Liver (tissue), 8 donors: ENCODE measurements at regions not wholly inside any gene's neighbourhood (a gene's known extent, or its start where the extent isn't known, plus 50 kb on each side); places are given as distances from the start of the nearest gene placed in this dataset.

Source experiments
- DNase-seq: peaks from one replicate; pipeline ENCODE4 v3.0.0-alpha.2; 2017; ENCODE audit warnings: low spot score
- H3K27ac ChIP-seq, 2 donors: one replicate each; pipeline ENCODE4 v1.7.0; 2013; ENCODE audit warnings: inconsistent platforms in 2 of 2, low read length in 2 of 2, control low read depth in 1 of 2, low read depth in 1 of 2, mild to moderate bottlenecking in 1 of 2
- H3K27me3 ChIP-seq, 4 donors: one replicate each; pipeline versions ENCODE4 v1.6.1 to v1.7.0; 2013; ENCODE audit warnings: low read length in 3 of 4, inconsistent platforms in 1 of 4, mild to moderate bottlenecking in 1 of 4, moderate library complexity in 1 of 4; ENCODE audit not compliant: control insufficient read depth in 4 of 4, insufficient read depth in 4 of 4
- H3K36me3 ChIP-seq, 4 donors: one replicate each; pipeline versions ENCODE4 v1.6.1 to v1.7.0; 2013; ENCODE audit warnings: low read length in 3 of 4, mild to moderate bottlenecking in 3 of 4, low read depth in 1 of 4, moderate library complexity in 1 of 4; ENCODE audit not compliant: control insufficient read depth in 4 of 4, insufficient read depth in 3 of 4
- H3K4me1 ChIP-seq, 4 donors: one replicate each; pipeline versions ENCODE4 v1.6.1 to v1.7.0; 2013; ENCODE audit warnings: low read length in 3 of 4, mild to moderate bottlenecking in 3 of 4, moderate library complexity in 1 of 4; ENCODE audit not compliant: control insufficient read depth in 4 of 4, insufficient read depth in 4 of 4
- H3K4me3 ChIP-seq, 3 donors: one replicate each; pipeline versions ENCODE4 v1.6.1 to v1.7.0; 2013; ENCODE audit warnings: low read length in 3 of 3, control low read depth in 1 of 3, low read depth in 1 of 3, mild to moderate bottlenecking in 1 of 3
- H3K9ac ChIP-seq, 2 donors: one replicate each; pipeline ENCODE4 v1.7.0; 2013; ENCODE audit warnings: low read length in 2 of 2, mild to moderate bottlenecking in 2 of 2, moderate library complexity in 2 of 2, control low read depth in 1 of 2, low read depth in 1 of 2
- H3K9me3 ChIP-seq, 4 donors: one replicate each; pipeline versions ENCODE4 v1.6.1 to v1.7.0; 2013; ENCODE audit warnings: low read length in 3 of 4; ENCODE audit not compliant: control insufficient read depth in 4 of 4
- EGR1 ChIP-seq, 2 donors: IDR thresholded peaks; 2 replicates each; pipeline ENCODE4 v1.6.1; 2016 to 2018; ENCODE audit warnings: antibody characterized with exemption in 2 of 2, low read depth in 2 of 2
- FOXA1 ChIP-seq: IDR thresholded peaks from 2 replicates; pipeline ENCODE4 v1.6.1; 2016; ENCODE audit warnings: antibody characterized with exemption
- FOXA2 ChIP-seq: IDR thresholded peaks from 2 replicates; pipeline ENCODE4 v1.6.1; 2016; ENCODE audit warnings: antibody characterized with exemption
- GABPA ChIP-seq, 2 donors: IDR thresholded peaks in 1 of 2; conservative IDR thresholded peaks in 1 of 2; 2 replicates each; pipeline ENCODE4 v1.6.1; 2016; ENCODE audit warnings: antibody characterized with exemption in 2 of 2, mild to moderate bottlenecking in 1 of 2, moderate library complexity in 1 of 2
- HNF4A ChIP-seq, 2 donors: conservative IDR thresholded peaks; 2 replicates each; pipeline ENCODE4 v1.6.1; 2016; ENCODE audit warnings: antibody characterized with exemption in 2 of 2, mild to moderate bottlenecking in 2 of 2
- HNF4G ChIP-seq: IDR thresholded peaks from 2 replicates; pipeline ENCODE4 v1.6.1; 2016; ENCODE audit warnings: antibody characterized with exemption
- JUND ChIP-seq, 2 donors: IDR thresholded peaks; 2 replicates each; pipeline ENCODE4 v1.6.1; 2016; ENCODE audit warnings: antibody characterized with exemption in 2 of 2
- NR2F2 ChIP-seq: IDR thresholded peaks from 2 replicates; pipeline ENCODE4 v1.6.1; 2016; ENCODE audit warnings: antibody characterized with exemption
- RAD21 ChIP-seq, 2 donors: IDR thresholded peaks; 2 replicates each; pipeline ENCODE4 v1.6.1; 2016; ENCODE audit warnings: antibody characterized with exemption in 2 of 2, mild to moderate bottlenecking in 2 of 2
- REST ChIP-seq: IDR thresholded peaks from 2 replicates; pipeline ENCODE4 v1.6.1; 2016; ENCODE audit warnings: antibody characterized with exemption, mild to moderate bottlenecking
- SP1 ChIP-seq: IDR thresholded peaks from 2 replicates; pipeline ENCODE4 v1.6.1; 2018; ENCODE audit warnings: antibody characterized with exemption, mild to moderate bottlenecking
- TAF1 ChIP-seq: conservative IDR thresholded peaks from 2 replicates; pipeline ENCODE4 v1.6.1; 2016; ENCODE audit warnings: antibody characterized with exemption, mild to moderate bottlenecking
- YY1 ChIP-seq: IDR thresholded peaks from 2 replicates; pipeline ENCODE4 v1.6.1; 2016; ENCODE audit warnings: antibody characterized with exemption, mild to moderate bottlenecking
- WGBS: extraction: QIAGEN DNeasy Blood & Tissue Kit; methylation state at CpG from one replicate; pipeline ENCODE4 v1.1.7; 2013; 5-methylcytosine and 5-hydroxymethylcytosine counted together
- TF ChIP-seq, protein P1 (sequence below): IDR thresholded peaks from 2 replicates; pipeline ENCODE4 v1.6.1; 2016; ENCODE audit warnings: antibody characterized with exemption
- TF ChIP-seq, protein P2 (sequence below): IDR thresholded peaks from 2 replicates; pipeline ENCODE4 v1.6.1; 2016; ENCODE audit warnings: antibody characterized with exemption
- TF ChIP-seq, protein P3 (sequence below): IDR thresholded peaks from 2 replicates; pipeline ENCODE4 v1.6.1; 2016; ENCODE audit warnings: antibody characterized with exemption
- TF ChIP-seq, protein P4 (sequence below): fragments of 150-350 bp; IDR thresholded peaks from 2 replicates; pipeline ENCODE4 v1.5.1; 2017; ENCODE audit warnings: improper control_type of control experiment, low read depth, low read length; ENCODE audit not compliant: missing input control
- donor health status: healthy.
- donor health status: healthy.
- donor health status: healthy.
- donor health status: healthy.
- donor health status: healthy.

DNA sequence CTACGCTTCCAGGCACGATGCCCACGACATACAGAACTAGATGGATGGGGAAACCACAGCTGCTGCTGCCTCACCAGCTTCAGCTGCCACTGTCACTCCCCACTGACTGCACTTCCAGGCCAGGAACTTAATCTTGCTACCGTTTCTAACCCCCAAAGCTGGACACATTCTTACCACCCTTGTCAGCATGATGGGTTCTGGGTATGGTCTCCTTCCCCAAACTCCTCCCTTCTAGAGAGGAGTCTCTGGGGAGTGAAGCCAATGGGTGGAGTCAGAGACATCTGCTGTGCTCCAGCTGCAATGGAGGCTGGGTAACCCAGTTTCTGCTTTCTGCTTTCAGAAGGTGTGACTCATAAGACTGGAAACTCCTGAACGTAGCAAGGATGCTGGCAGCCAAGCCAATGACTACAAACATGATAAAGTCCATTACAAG, 87.0 kb upstream of the THY1 start:
- H3K36me3 ChIP-seq: no peaks in the 10 kb centered on the region
- no peaks in the 10 kb centered on the region for H3K27me3 ChIP-seq
- DNase-seq: no peak
- no peaks in the 10 kb centered on the region for H3K4me1 ChIP-seq
- WGBS: 71% methylated on average over 5 of the region's 5 CpGs
- TF ChIP-seq YY1: no peak
- TF ChIP-seq, protein P1, sequence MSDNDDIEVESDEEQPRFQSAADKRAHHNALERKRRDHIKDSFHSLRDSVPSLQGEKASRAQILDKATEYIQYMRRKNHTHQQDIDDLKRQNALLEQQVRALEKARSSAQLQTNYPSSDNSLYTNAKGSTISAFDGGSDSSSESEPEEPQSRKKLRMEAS: no peak
- TF ChIP-seq HNF4G: no peak
- TF ChIP-seq EGR1 (IDR thresholded peaks at IDR 0.05; ENCODE audit: low read depth in 2 of 2): no peak
- TF ChIP-seq JUND (IDR thresholded peaks at IDR 0.05): no peak
- no peak for TF ChIP-seq GABPA (IDR thresholded peaks at IDR 0.05 in 1 of 2, conservative IDR thresholded peaks at IDR 0.05 in 1 of 2)
- no peak for TF ChIP-seq NR2F2
- TF ChIP-seq FOXA2: no peak
- no peak for TF ChIP-seq REST
- TF ChIP-seq, protein P2, sequence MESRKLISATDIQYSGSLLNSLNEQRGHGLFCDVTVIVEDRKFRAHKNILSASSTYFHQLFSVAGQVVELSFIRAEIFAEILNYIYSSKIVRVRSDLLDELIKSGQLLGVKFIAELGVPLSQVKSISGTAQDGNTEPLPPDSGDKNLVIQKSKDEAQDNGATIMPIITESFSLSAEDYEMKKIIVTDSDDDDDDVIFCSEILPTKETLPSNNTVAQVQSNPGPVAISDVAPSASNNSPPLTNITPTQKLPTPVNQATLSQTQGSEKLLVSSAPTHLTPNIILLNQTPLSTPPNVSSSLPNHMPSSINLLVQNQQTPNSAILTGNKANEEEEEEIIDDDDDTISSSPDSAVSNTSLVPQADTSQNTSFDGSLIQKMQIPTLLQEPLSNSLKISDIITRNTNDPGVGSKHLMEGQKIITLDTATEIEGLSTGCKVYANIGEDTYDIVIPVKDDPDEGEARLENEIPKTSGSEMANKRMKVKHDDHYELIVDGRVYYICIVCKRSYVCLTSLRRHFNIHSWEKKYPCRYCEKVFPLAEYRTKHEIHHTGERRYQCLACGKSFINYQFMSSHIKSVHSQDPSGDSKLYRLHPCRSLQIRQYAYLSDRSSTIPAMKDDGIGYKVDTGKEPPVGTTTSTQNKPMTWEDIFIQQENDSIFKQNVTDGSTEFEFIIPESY: no peak
- TF ChIP-seq SP1: no peak
- TF ChIP-seq, protein P3, sequence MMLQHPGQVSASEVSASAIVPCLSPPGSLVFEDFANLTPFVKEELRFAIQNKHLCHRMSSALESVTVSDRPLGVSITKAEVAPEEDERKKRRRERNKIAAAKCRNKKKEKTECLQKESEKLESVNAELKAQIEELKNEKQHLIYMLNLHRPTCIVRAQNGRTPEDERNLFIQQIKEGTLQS: no peak
- no peak for TF ChIP-seq TAF1
- TF ChIP-seq HNF4A (conservative IDR thresholded peaks at IDR 0.05): no peak
- TF ChIP-seq, protein P4, sequence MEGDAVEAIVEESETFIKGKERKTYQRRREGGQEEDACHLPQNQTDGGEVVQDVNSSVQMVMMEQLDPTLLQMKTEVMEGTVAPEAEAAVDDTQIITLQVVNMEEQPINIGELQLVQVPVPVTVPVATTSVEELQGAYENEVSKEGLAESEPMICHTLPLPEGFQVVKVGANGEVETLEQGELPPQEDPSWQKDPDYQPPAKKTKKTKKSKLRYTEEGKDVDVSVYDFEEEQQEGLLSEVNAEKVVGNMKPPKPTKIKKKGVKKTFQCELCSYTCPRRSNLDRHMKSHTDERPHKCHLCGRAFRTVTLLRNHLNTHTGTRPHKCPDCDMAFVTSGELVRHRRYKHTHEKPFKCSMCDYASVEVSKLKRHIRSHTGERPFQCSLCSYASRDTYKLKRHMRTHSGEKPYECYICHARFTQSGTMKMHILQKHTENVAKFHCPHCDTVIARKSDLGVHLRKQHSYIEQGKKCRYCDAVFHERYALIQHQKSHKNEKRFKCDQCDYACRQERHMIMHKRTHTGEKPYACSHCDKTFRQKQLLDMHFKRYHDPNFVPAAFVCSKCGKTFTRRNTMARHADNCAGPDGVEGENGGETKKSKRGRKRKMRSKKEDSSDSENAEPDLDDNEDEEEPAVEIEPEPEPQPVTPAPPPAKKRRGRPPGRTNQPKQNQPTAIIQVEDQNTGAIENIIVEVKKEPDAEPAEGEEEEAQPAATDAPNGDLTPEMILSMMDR: no peak
- TF ChIP-seq RAD21 (IDR thresholded peaks at IDR 0.05): no peak
- TF ChIP-seq FOXA1: no peak
- H3K4me3 ChIP-seq: no peak overlapping the region
- H3K27ac ChIP-seq: no peak overlapping the region
- no peak overlapping the region for H3K9ac ChIP-seq
- H3K9me3 ChIP-seq: no peaks in the 10 kb centered on the region
